Stimulated activated CD8-positive, alpha-beta memory T cell treated with anti-CD3 and anti-CD28 coated beads, Interleukin-2, amount 100 ng/mL, for 48 hours (primary cell): ENCODE measurements at regions not wholly inside any gene's neighbourhood (a gene's known extent, or its start where the extent isn't known, plus 50 kb on each side); places are given as distances from the start of the nearest gene placed in this dataset.

Source experiments
- DNase-seq, 2 donors: peaks; one replicate each; pipeline ENCODE4 v3.0.0-alpha.2; 2020; ENCODE audit warnings: low read depth in 2 of 2

- no peak for DNase-seq
Observed at GRCh38 chr2:136572335-136572734, 193.0 kb upstream of the THSD7B start.

GRCh38 chr2:136557203-136557602, 208.1 kb upstream of the THSD7B start:
- no peak for DNase-seq

- no peak for DNase-seq
Observed at GRCh38 chr2:136550181-136550580, 215.2 kb upstream of the THSD7B start.

- no peak for DNase-seq
Observed at GRCh38 chr2:136539355-136539754, 226.0 kb upstream of the THSD7B start.

- DNase-seq: no peak
Observed at GRCh38 chr2:136538489-136538888, 226.9 kb upstream of the THSD7B start.

GRCh38 chr2:136534811-136535210, 230.5 kb upstream of the THSD7B start:
- DNase-seq: no peak

GRCh38 chr2:136532171-136532570, 233.2 kb upstream of the THSD7B start:
- DNase-seq: no peak

GRCh38 chr2:136531731-136532130, 233.6 kb upstream of the THSD7B start:
- no peak for DNase-seq

GRCh38 chr2:136530146-136530545, 235.2 kb upstream of the THSD7B start:
- no peak for DNase-seq

GRCh38 chr2:136527560-136527959, 237.8 kb upstream of the THSD7B start:
- no peak for DNase-seq

- DNase-seq: no peak
Observed at GRCh38 chr2:136522724-136523123, 242.6 kb upstream of the THSD7B start.

GRCh38 chr2:136517716-136518115, 247.6 kb upstream of the THSD7B start:
- no peak for DNase-seq

- no peak for DNase-seq
Observed at GRCh38 chr2:136510244-136510643, 255.1 kb upstream of the THSD7B start.

GRCh38 chr2:136505462-136505861, 259.9 kb upstream of the THSD7B start:
- DNase-seq: no peak

GRCh38 chr2:136502660-136503059, 262.7 kb upstream of the THSD7B start:
- no peak for DNase-seq

- DNase-seq: no peak
Observed at GRCh38 chr2:136497709-136498108, 267.6 kb upstream of the THSD7B start.

- no peak for DNase-seq
Observed at GRCh38 chr2:136496966-136497365, 268.4 kb upstream of the THSD7B start.

- no peak for DNase-seq
Observed at GRCh38 chr2:136495636-136496035, 269.7 kb upstream of the THSD7B start.

- no peak for DNase-seq
Observed at GRCh38 chr2:136492901-136493300, 272.4 kb upstream of the THSD7B start.

GRCh38 chr2:136490100-136490499, 275.2 kb upstream of the THSD7B start:
- DNase-seq: no peak

GRCh38 chr2:136487421-136487820, 277.9 kb upstream of the THSD7B start:
- DNase-seq: no peak

- DNase-seq: no peak
Observed at GRCh38 chr2:136486115-136486514, 279.2 kb upstream of the THSD7B start.

- DNase-seq: no peak
Observed at GRCh38 chr2:136482966-136483365, 282.4 kb upstream of the THSD7B start.

GRCh38 chr2:136482006-136482405, 283.3 kb upstream of the THSD7B start:
- no peak for DNase-seq

- DNase-seq: no peak
Observed at GRCh38 chr2:136479696-136480095, 285.6 kb upstream of the THSD7B start.
